HG02870 (cell line): ENCODE measurements at regions not wholly inside any gene's neighbourhood (a gene's known extent, or its start where the extent isn't known, plus 50 kb on each side); places are given as distances from the start of the nearest gene placed in this dataset.
A peak's percentile ranks its signal among the peaks of the same experiment; 100 is the strongest.

Experiments used
- ATAC-seq: cut with Tn5 transposase; IDR thresholded peaks from one replicate; pipeline ENCODE4 v1.9.1; 2021; ENCODE audit warnings: mild to moderate bottlenecking, moderate library complexity; ENCODE audit not compliant: unreplicated experiment

- no peak for ATAC-seq
Measured at GRCh38 chr11:27968461-27968860, 139.5 kb downstream of the KIF18A start.

DNA sequence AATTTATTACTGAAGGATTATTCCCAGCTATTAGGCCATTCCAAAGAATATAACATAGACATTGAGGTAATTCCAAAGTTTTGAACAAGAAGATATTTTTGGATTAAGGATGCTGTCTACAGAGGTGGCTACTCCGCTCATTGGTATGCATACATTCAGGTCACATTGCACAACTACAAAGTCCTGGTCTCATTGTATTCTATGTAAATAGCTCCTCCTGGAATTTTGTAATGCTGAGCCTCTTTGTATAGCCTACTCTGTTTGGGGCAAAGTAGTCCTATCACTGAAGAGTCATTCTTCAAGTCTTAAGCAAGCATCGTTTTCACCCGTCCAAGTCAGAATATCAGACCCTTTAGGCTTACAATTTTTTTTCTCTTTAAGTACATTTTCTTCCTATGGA is 142.4 kb downstream of the KIF18A start:
- ATAC-seq: no peak

DNA sequence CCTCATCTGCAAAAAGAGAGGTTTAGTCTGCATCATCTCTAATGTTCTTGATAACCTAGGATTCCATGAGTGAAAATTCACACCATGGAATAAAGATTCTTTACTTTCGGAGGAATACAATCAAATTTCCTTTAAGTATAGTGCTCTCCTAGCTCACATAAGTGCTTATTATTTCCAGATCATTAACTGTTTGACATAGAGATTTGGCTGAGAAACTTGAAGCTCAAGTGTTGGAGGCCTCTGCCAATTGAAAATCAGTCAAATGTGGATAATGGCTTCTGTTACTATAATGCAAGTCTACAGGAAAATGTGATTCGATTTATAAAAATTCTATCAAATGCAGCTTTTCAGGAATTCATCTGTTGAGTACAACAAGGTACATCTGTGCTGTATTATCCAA is 144.6 kb downstream of the KIF18A start:
- ATAC-seq: no peak

- no peak for ATAC-seq
Measured at GRCh38 chr11:27949951-27950738, 157.8 kb downstream of the KIF18A start.

- ATAC-seq: no peak
Measured at GRCh38 chr11:27945348-27945747, 162.6 kb downstream of the KIF18A start.

- no peak for ATAC-seq
Measured at GRCh38 chr11:27938011-27938410, 169.9 kb downstream of the KIF18A start.

- no peak for ATAC-seq
Measured at GRCh38 chr11:27934830-27935145, 173.2 kb downstream of the KIF18A start.

DNA sequence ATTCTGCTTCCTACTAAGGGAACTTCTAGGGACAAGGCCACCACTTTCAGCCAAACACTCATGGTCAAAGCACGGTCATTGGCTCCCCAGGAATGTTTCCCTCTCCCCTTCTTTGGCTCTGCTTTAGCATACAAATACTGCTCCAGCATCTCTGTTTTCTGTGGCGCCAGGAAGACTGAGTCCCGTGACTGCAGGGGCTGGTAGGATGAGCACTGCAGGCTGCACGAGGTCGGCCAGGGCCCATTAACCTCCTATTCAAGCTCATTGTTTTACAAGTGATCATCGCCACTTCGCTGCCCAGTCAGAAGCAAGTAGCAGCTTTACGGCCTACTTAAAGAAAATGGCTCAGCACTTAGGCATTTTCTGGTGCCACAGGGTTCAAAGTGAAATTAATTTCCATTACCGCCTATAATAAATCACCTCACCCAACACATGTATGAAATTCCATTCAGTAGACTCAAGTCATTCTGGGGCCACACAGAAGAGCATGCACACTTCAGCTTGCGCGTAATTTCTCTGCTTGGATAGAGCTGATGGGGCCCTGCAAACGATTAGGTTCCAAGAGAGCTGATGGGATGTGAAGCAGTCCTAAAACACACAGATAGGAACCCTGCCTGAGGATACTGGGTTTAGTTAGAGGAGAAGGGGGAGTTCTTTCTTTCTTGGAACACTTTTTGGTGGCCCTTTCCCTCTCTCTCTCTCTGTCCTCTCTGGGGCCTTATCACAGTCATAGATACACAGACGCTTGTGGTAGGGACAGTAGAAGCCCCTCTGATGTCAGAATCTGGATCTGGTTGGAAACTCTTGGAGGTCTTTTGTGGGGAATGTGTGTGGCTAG is 173.7 kb downstream of the KIF18A start:
- no peak for ATAC-seq

DNA sequence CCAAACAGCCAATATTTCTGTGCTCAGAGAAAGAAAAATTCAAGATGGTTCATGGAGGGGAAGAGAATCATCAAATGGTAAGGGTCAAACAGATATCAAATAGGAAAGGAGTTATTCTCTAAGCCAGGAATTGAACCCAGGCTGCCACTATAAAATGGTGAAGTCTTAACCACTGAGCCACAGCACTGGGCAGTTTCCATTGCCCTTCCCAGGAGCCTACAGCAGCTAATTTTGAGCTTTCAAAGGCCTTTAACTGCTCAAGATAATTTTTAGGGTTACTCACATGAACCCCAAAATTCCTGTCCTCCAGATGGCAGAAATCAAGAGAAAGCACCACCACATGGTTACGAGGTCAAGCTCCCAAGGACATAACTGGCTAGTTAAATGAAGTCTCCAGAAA is 176.2 kb downstream of the KIF18A start:
- ATAC-seq: no peak

DNA sequence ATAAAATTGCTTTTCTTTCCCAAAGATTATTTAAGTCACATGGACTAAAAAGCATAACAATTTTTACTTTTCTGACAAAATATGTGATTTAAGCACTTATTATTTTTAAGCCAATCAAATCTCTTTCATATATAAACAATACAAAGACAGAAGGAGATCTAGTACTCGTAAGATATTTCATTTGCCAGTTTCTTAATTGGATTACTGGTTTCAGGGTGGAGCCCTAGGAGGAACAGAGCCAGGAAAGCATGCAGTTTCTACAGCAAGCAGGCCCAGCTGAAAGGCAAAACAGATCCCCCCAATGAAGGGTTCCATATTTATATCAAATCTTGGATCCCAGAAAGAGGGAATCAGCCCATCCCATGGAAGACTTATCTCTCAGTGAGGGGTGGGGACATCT is 177.0 kb downstream of the KIF18A start:
- no peak for ATAC-seq

DNA sequence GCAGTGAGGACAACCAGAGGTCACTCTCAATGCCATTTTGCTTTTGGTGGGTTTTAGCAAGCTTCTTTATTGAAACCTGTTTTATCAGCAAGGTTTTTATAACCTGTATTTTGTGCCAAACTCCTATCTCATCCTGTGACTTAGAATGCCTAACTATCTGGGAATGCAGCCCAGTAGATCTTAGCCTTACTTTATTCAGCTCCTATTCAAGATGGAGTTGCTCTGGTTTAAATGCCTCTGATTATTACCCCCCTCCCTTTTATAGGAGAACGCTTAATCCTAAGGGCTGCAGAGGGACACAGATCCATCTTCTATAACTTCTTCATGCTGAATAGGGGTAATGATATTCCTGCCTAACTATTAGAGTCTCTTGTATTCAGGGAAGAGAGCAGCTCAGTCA is 179.1 kb downstream of the KIF18A start:
- no peak for ATAC-seq

DNA sequence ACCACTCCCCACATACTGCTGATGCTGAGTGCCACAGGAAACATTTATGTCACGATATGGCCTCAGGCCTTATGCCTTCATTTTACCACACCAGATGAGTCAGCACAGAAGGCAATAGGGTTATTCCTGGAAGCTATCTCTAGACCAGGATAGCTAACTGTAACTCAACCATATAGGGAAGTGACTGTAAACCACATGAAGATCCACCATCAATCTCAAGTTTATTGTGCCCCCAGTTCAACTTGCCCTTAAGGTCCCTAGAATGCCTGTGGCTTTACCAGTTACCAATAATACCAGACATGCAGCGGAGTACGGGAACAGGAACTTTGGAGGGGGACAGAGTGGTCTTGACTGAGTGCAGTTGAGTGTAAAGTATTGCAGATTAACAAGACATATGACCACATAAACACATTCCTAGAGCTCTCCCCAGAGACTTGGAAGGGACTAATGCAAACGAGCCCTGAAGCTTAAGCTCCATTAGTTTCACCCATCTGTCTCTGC is 180.9 kb downstream of the KIF18A start:
- ATAC-seq: no peak

- ATAC-seq: no peak
Measured at GRCh38 chr11:27926486-27926885, 181.5 kb downstream of the KIF18A start.

- ATAC-seq: no peak
Measured at GRCh38 chr11:27921472-27921871, 186.5 kb downstream of the KIF18A start.

DNA sequence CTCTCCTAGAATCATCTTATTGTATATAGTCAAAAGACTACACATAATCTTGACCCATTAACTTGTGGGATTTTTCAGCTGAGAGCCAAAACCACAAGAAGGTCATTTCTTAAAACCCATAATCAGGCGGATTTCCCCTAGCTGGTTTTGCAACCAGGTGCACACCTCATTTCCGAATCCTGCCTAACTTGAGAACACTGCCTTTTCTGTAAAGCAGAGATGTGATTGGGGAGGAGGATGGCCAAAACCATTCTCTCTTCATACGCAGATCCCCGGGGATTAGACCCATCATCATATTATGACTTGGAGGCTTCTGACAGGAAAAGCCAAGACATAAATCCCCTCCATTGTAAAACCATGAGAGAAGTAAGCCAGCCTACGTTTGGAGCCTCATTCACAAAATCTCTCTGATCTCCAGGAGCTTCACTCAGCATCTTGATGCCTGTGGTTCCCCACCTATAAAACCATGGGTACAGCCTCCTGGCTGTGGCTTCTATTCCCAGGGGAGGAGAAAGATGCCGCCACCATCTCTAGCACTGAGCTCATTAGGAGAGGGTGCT is 191.3 kb downstream of the KIF18A start:
- peak; percentile 93 for ATAC-seq

- no peak for ATAC-seq
Measured at GRCh38 chr11:27914080-27914479, 193.9 kb downstream of the KIF18A start.

DNA sequence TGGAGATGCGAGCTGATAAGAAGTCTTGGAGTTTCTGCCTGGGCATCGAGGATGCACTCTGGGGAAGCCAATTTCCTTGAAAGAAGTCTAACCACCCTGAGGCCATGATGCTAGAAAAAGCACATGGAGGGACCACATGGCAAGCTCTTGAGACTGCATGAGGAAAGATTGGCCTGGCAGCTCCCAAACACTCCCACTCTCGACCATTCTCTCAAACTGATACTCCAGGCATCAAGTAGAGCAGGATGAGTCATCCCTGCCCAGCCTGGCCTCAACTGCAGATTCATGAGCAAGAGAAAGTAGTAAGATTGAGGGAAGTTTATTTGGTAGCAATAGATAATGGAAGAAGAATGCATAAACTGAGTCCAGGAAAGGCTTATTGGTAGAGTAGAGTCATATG is 194.3 kb downstream of the KIF18A start:
- no peak for ATAC-seq

- no peak for ATAC-seq
Measured at GRCh38 chr11:27912916-27913315, 195.0 kb downstream of the KIF18A start.

DNA sequence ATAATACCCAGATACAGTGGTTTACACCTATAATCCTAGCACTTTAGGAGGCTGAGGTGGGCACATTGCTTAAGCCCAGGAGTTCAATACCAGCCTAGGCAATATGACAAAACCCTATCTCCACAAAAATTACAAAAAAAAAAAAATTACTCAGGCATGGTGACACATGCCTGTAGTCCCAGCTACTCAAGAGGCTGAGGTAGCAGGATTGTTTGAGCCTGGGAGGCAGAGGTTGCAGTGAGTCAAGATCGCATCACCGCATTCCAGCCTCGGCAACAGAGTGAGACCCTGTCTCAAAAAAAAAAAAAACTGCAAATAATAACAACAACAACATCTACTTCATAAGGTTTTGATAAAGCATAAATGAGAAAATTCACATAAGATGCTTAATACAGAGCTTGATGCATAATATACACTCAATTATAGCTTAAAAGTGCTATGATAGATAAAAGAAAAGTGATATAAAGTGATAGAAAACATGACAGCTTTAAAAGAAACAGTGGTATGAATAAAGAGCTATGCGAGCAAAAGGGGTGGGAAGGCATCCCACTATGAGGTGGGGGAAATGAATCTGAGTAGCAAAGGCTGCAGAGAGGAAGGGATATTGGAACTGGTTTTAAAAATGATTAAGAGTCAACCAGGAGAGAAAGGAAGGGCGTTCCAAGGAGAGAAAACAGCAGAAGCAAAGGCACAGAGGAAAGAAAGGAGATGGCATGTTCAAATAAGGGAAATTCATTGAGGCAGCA is 197.6 kb downstream of the KIF18A start:
- no peak for ATAC-seq

GRCh38 chr11:27909386-27909785 is 198.6 kb downstream of the KIF18A start:
- no peak for ATAC-seq

GRCh38 chr11:27908621-27909020 is 199.3 kb downstream of the KIF18A start:
- no peak for ATAC-seq
